GM18499 (cell line): ENCODE measurements at regions not wholly inside any gene's neighbourhood (a gene's known extent, or its start where the extent isn't known, plus 50 kb on each side); places are given as distances from the start of the nearest gene placed in this dataset.
"Not testable (repeated sequence)": the region's sequence is repeated elsewhere in the genome, so short reads cannot be mapped to it uniquely, and the experiment has no call there.

Experiments used
- ATAC-seq: cut with Tn5 transposase; IDR thresholded peaks from one replicate; pipeline ENCODE4 v1.9.1; 2021; ENCODE audit warnings: moderate number of reproducible peaks; ENCODE audit not compliant: insufficient read depth, unreplicated experiment

- ATAC-seq = no peak
Observed at GRCh38 chr2:83837823-83838222, 621.3 kb downstream of the SUCLG1 start.

GRCh38 chr2:83827618-83828017 lies 631.5 kb downstream of the SUCLG1 start:
- ATAC-seq = no peak

- ATAC-seq = no peak
Observed at GRCh38 chr2:83826577-83826976, 632.5 kb downstream of the SUCLG1 start.

GRCh38 chr2:83823229-83823628 lies 635.9 kb downstream of the SUCLG1 start:
- ATAC-seq = no peak

GRCh38 chr2:83817511-83817910 lies 641.6 kb downstream of the SUCLG1 start:
- ATAC-seq = no peak

- ATAC-seq = no peak
Observed at GRCh38 chr2:83808878-83809277, 650.2 kb downstream of the SUCLG1 start.

GRCh38 chr2:83802604-83803003 lies 656.5 kb downstream of the SUCLG1 start:
- no peak for ATAC-seq

- ATAC-seq = no peak
Observed at GRCh38 chr2:83795777-83796176, 663.3 kb downstream of the SUCLG1 start.

GRCh38 chr2:83790467-83790866 lies 668.6 kb downstream of the SUCLG1 start:
- ATAC-seq = not testable (repeated sequence)

- ATAC-seq = not testable (repeated sequence)
Observed at GRCh38 chr2:83789674-83790073, 669.4 kb downstream of the SUCLG1 start.

- not testable (repeated sequence) for ATAC-seq
Observed at GRCh38 chr2:83788938-83789566, 670.0 kb downstream of the SUCLG1 start.

GRCh38 chr2:83787189-83787588 lies 671.9 kb downstream of the SUCLG1 start:
- no peak for ATAC-seq

- ATAC-seq = no peak
Observed at GRCh38 chr2:83786140-83786539, 672.9 kb downstream of the SUCLG1 start.

- ATAC-seq = no peak
Observed at GRCh38 chr2:83784947-83785346, 674.1 kb downstream of the SUCLG1 start.

GRCh38 chr2:83784315-83784714 lies 674.8 kb downstream of the SUCLG1 start:
- ATAC-seq = no peak

- no peak for ATAC-seq
Observed at GRCh38 chr2:83782122-83782521, 677.0 kb downstream of the SUCLG1 start.

- no peak for ATAC-seq
Observed at GRCh38 chr2:83764447-83765005, 694.6 kb downstream of the SUCLG1 start.

GRCh38 chr2:83757329-83757728 lies 701.8 kb downstream of the SUCLG1 start:
- no peak for ATAC-seq

GRCh38 chr2:83756219-83756618 lies 702.9 kb downstream of the SUCLG1 start:
- no peak for ATAC-seq

GRCh38 chr2:83747141-83747540 lies 711.9 kb downstream of the SUCLG1 start:
- ATAC-seq = no peak

GRCh38 chr2:83744855-83745254 lies 714.2 kb downstream of the SUCLG1 start:
- no peak for ATAC-seq

- no peak for ATAC-seq
Observed at GRCh38 chr2:83742117-83742782, 716.8 kb downstream of the SUCLG1 start.
